Posterior cingulate gyrus (tissue), 11 donors: ENCODE measurements at regions not wholly inside any gene's neighbourhood (a gene's known extent, or its start where the extent isn't known, plus 50 kb on each side); places are given as distances from the start of the nearest gene placed in this dataset.
"Not testable (repeated sequence)": the region's sequence is repeated elsewhere in the genome, so short reads cannot be mapped to it uniquely, and the experiment has no call there.

Experiments
- DNase-seq, 10 donors: peaks; one replicate each; pipeline versions ENCODE4 v3.0.0 to v3.0.0-alpha.2; 2020 to 2021; ENCODE audit warnings: mixed read lengths in 3 of 10
- intact Hi-C: fragments of 100-400 bp; cut with DNase I; formaldehyde crosslinking; loops from one replicate; pipeline ENCODE4 v1.15.1; 2023

DNA sequence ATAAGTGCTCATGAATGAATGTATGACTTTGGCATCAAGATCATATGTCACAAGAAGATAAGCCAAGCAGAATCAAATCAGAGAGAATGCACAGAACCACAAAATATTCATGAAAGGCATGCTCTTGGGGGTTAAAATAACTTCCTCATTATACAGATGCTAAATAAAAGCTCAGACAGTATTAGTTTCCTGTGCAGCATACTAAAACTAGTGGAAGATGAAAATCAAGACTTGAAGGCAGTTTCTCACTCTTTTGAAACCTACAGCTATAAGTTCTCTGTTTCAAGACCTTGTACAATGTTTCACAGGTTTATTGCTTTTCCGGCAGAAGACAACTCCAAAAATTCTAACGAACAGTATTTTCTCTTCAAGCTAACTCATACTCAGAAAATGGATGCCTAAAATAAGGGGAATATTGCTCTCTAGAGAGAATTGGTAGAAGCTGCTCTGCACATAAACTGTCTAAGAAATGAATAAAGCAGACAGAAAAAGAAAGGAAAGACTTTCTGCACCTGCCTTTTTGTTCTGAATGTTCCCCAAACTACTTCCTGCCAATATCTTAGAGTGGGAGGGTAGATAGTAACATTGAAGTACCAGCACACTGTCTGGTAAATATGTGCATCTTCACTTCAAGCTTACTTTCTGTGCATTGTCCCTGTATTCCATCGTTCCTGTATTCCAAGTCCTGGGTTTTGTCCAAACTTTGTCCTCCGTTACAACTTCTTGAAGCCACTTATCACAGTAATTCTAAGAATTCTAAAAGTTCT is 639.4 kb upstream of the FAT3 start:
- intact Hi-C loops, result no loop called here
- no peak for DNase-seq

DNA sequence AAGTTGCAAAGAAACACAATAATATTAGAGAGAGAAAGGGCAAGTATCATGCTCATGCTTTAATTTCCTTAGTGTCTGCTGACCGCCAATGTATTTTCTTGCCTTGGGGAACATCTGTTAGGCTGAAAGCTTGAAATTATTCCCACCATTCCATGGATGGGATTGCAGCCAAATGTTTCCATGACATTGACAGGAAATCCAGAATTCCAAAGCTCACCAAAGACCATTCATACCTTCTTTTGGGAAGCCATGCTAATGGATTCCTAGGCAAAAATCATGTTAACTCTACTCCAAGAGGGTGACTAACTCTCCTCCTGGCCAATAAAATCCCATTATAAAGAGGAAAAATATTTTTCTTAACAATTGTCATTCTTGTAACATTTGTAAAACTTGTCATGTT is 661.4 kb upstream of the FAT3 start:
- intact Hi-C loops, result no loop called here
- no peak for DNase-seq

DNA sequence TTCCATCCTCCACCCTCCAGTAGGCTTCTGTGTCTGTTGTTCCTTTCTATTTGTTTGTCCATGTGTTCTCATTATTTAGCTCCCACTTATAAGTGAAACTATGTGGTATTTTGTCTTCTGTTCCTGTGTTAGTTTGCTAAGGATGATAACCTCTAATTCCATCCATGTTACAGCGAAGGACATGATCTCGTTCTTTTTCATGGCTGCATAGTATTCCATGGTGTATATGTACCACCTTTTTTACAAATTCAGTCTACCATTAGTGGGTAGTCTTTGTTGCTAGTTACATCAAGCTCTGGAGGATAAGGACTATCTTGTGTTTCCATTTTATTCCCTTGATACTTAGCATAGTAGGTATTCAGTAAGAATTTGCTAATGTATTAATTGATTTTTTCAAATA is 664.2 kb upstream of the FAT3 start:
- intact Hi-C loops, result no loop called here
- DNase-seq, result no peak

DNA sequence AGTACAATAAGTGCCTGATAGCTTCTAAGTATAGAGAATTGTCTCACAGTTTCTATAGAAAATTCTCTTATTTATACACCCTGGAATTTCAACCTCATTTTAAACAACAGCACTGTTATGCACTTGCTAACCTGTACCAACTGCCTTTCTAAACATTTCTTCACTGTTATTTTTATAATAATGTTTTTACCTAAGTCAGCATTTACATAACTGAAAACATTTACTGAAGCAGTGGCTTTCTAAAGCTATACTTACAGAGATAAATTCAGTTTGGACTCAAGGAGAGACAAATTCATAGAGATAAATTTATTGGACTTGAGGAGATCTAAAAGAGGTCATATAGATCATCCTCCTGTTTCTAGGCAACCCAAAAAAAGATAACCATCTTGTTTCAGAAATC is 686.6 kb upstream of the FAT3 start:
- intact Hi-C loops, result no loop called here
- DNase-seq, result no peak

DNA sequence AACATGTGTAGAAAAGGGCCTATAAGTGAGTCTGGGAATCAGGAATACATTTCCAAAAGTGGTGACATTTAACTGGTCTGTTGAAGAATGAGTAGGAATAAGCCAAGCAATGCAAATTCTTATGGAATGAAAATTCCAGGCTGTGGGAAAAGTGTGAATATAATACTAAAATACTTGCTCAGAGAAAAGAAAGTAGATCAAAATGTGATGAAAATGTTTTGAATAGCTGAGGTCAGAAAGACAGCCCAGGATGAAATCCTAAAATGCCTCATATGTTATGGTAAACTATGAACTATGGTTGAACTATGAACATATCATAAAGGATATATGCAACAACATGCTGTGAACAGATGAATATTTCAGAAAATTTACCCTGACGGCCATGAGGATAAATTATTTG is 688.3 kb upstream of the FAT3 start:
- intact Hi-C loops, result no loop called here
- no peak for DNase-seq

DNA sequence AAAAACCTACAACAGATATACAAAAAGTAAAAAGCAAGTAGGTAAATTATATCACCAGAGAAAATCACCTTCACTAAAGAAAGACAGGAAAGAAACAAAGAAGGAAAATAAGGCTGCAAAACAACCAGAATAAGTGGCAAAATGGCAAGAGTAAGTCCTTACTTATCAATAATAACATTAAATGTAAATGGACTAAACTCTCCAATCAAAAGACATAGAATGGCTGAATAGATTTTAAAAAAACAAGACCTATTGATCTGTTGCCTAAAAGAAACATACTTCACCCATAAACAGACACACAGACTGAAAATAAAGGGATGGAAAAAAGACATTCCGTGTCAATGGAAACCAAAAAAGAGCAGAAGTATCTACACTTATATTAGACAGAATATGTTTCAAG is 695.7 kb upstream of the FAT3 start:
- intact Hi-C loops, result no loop called here

DNA sequence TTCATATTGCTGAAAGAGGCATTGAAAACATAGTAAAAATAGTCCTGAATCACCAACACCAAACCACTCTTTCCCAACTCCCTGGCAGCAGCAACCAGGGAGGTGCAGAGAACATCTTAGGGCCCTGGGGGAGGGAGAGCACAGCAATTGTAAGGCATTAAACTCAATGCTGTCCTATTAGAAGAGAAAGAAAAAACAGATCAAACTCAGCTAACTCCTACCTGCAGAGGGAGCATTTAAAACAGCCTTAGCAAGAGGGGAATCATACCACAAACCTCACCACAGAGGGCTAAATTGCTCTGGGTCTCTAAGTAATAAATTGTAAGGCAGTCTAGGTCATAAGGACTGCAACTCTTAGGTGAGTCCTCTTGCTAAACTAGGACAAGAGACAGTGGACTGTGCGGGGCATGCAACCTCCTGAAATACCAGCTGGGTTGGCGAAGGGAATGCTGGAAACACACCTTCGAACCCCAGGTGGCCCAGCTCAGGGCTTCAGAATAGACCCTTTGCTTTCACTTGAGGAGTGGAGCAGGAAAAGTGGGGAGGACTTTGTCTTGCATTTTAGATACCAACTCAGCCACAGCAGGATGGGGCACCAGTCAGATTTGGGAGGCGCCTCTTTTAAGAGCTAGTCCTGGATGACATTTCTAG is 697.1 kb upstream of the FAT3 start:
- intact Hi-C loops, result no loop called here
- no peak for DNase-seq

More for the DNA sequence above, 695.7 kb upstream of the FAT3 start:
- no peak for DNase-seq

DNA sequence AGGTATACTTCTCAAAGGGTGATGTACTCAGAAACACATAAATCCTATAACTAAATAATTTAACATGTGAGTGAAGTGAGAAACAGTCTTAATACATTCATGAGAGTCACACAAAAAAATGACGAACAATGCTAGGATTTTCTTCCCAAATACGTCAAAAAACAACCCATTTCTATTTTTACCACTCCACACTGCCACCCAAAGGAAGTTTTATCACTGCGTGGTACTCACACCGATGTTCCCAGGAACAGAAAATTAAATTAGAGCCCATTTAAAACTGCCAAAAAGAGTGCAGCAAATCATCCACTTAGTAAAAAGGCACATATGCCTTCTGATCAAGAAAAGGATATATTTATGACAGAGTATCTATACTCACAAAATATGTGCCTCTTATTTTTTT is 710.9 kb upstream of the FAT3 start:
- DNase-seq, result no peak
- intact Hi-C loops, result no loop called here

DNA sequence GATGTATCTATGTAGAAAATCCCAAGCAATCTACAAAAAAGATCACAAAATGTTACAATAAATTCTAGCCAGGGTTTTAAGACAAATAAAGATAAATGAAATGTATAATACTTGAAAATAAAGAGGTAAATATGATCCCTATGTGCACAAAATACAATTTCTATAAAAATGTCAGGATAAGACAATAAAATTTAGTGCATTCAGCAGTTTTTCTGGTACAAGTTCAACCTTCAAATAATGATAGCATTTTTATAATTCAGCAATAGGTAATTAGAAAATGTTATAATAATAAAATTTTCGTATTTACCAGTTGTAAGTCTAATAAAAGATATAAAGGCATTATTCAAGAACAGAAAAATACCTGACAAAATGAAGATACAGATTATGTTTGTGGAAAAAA is 726.8 kb upstream of the FAT3 start:
- intact Hi-C loops, result no loop called here

DNA sequence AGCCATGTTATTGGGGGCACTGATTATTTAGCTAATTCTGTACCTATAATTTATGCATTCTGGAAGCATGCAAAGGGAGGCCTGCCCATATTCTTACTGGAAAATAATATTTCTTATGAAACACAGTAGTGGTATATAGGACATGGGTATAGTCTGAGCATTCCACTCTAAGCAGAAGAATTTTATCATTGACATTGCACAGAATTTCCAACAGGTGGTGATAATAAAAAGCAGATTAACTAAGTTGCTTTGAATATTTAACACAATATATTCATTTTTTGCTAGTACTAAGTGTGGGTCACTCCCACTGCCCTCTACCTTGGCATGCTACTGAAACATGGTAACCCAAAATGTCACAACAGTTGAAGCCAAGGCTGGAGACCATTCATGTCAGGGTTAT is 728.8 kb upstream of the FAT3 start:
- no peak for DNase-seq
- intact Hi-C loops, result no loop called here

More for the DNA sequence above, 726.8 kb upstream of the FAT3 start:
- no peak for DNase-seq

DNA sequence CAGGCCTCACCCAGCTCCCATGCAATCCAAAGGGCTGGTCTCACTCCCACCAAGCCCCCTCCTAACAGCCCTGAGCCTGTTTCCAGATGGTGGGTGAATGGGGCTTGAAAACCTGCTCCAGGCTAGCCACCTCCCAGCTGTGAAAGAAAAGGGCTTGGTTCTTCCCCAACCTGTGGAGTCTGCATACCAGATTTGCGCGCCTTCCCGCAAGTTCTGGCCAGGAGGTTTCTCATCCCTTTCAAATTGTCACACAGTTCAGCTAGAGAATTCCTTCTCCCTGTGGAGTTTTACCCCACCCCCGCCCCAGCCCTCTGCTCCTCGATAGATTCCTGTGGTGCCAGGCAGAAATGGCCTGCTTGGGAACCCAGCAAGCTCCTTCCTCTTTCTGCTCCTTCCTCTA is 734.6 kb upstream of the FAT3 start:
- intact Hi-C loops, result no loop called here
- no peak for DNase-seq

DNA sequence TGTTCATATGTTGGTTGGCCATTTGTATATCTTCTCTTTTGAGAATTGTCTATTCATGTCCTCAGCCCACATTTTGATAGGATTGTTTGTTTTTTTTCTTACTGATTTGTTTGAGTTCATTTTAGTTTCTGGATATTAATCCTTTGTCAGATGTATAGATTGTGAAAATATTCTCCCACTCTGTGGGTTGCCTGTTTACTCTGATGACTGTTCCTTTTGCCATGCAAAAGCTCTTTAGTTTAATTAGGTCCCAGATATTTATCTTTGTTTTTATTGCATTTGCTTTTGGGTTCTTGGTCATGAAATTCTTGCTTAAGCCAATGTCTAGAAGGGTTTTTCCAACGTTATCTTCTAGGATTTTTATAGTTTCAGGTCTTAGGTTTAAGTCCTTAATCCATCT is 740.7 kb upstream of the FAT3 start:
- intact Hi-C loops, DNase-seq: not testable (repeated sequence)

DNA sequence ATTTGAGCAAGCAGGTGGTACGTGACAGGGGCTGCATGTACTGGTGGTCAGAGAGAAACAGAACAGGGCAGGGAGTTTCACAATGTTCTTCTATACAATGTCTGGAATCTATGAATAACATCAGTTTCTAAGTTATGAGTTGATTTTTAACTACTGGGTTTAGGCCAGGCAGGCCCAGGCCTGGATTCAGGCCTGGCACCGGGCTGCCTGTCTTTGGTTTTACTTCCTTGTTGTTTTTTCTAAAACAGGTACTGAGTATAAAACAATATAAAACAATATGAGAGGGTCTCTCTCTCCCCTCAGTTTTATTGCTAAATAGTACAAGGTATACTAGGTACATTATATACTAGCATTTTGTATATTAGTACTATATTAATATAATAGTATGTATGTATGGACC is 742.7 kb upstream of the FAT3 start:
- DNase-seq, intact Hi-C loops: not testable (repeated sequence)

DNA sequence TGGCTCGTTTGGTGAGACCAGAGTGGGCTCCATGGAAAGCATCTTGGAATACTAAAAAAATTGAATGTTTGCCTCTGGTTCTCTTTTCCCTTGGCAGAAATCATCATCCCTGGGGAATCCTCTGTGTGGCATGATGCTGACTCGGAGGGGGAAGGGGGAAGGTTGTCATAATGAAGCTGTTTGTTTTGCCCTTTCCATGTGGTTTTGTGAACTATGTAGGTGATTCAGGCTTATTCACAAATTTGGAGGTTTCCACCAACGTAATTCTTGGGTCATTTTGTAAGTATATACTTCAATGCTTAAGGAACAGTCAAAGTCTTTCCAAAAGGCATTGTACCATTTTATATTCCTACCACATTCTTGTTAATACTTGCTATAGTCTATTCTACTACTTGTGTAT is 754.0 kb upstream of the FAT3 start:
- no peak for DNase-seq
- intact Hi-C loops, result no loop called here

DNA sequence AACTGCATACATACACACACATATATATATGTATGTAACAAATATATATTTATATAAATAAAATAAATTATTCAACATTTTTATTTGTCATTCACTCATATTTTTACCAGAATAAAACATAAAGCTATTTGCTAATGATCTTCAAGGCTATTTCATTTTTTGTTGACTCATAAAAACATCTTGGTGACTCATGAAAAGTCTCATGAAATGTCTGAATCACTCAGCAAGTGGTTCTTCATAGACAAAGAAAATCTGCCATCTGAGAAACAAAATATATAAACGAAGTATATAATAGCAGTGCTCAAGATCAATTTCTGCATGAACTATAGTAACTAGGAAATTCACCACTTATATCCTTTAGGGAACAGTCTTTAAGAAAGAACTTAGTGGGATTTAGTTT is 764.8 kb upstream of the FAT3 start:
- intact Hi-C loops, result no loop called here
- no peak for DNase-seq

DNA sequence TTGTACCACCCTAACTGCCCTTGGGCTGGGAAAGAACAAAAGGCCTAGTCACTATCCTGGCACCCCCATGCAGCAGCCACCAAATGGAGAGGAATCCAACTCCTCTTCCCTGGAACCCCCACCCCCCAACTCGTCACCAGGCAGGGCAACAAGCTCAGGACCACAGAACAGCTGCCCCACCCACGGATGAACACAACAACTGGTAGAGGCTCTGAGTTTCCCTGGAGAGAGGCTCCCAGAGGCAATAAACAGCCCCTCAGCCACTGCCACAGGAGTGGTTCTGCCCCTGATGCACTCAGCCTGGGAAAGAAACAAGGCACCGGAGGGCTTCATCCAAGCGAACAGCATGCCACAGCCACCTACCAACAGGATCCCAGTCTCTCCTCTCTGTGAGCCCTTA is 778.4 kb upstream of the FAT3 start:
- intact Hi-C loops, result no loop called here
- no peak for DNase-seq

DNA sequence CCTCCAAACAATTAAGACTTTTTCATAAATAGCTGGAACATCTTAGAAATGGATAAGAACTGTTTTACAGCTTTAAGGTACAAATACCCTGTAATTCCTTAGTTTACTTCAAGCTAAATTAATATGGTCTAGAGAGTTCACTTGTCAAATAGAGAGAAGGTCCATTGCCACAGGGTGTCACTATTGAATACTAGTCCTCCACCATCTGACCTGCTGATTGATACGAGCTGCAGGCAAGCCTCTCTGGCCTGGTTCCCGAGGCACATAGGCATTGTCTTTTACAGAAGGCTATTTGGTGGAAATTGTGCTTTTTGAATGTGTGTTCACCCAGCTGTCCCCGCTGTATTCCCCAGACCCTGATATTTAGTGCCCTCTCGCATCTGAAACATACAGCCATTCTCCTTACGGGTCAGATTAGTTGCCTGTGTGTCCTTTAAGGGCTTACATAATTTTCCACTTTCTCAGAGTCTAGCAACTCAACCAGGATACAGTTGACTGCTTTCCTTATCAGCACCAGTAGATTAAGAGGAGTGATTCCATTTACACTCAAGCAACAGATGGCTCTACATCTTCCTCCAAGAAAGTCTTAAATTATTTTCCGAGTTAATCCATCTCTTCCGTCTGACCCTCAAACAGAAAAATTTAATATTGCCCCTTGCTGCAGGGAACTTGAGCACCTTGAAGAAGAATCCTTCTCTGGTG is 788.8 kb upstream of the FAT3 start:
- intact Hi-C loops, result no loop called here
- DNase-seq, result no peak

DNA sequence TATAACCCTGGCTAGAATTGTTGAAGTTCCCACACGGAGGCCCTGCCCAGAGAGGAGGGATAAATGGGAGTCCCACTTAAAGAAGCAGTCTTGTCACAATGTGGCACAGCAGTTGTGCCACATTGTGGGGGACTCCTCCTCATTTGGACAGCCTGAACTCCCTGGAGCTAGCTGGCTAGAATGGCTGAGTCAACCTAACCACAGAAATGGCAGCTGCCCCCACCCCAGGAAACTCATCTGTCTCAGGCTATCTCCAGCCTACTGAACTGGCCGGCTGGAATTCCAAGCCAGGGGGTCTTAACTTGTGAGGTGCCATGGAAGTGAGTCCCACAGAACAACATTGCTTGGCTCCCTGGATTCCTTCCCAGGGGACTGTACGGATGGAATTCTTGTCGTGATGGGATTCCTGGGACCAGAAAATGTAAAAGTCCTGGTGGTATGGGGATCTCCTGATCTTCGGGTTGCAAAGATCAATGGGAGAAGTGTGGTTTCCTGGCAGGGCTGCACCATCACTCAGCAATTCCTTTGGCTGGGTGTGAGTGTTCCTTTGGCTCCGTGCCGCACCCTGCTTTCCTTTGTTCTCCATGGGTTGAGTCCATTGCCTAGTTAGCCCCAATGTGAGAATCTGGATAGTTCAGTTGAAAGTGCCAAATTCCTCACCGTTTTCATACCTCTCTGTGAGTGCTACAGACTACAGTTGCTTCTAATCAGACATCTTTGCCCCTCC is 791.2 kb upstream of the FAT3 start:
- intact Hi-C loops, result no loop called here
- DNase-seq, result peak in 1 of 10 donors; percentile 67

DNA sequence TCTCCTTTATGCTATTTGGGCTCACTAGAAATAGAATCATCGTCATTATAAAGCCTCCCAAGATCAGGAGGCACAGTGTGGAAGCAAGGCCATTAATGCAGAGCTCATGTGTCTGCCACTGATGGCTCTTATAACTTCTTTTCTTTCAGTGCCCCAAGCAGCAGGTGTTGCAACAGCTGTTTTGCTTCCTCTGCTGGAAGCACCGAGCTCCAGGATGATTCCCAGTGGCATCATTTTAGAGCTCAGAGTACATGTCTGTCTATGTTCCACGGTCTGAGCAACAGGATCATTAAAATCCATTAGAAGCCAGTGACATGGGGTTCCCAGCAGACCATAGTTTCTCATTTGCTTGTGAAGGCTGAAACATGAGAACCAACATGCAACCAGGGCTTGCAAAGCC is 803.0 kb upstream of the FAT3 start:
- DNase-seq, result no peak
- intact Hi-C loops, result no loop called here

DNA sequence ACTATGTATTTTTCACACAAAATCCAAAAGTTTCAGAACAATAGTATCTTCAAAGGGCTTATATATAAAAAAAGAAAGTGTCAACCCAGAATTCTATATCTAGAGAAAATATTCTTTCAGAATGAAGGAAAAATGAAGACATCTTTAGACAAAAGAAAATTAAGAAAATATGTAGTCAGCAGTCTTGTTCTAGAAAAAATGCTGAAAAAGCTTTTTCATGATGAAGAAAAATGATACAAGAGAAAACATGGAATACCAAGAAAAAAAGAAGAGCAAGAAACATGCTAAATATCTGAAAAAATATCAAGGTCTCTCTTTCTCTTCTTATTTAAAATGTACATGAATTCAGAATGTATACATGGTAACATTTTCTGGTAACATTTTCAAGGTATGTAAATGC is 816.8 kb upstream of the FAT3 start:
- intact Hi-C loops, result no loop called here
- no peak for DNase-seq

DNA sequence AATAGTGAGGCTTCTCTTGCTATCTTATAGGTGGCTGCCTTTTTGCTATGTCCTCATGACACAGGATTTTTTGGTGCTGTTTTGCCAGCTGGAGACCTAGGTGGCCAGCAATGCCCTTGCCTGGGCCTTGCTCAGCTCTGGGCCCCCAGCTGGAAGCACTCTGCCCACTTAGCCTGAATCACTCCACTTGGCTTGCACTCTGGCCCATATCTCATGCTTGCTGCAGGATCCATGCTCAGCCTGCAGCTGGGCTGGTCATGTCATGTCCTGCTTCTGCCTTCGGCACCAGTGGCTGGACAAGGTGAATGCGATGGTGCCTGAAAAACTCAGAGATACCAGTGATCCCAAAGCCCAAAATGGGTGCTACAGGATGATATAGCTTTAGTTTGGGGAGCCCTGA is 818.6 kb upstream of the FAT3 start:
- intact Hi-C loops, result no loop called here
- peak in 2 of 10 donors; percentile 49 to 55 for DNase-seq
